Loucy (cell line): ENCODE measurements at regions not wholly inside any gene's neighbourhood (a gene's known extent, or its start where the extent isn't known, plus 50 kb on each side); places are given as distances from the start of the nearest gene placed in this dataset.

Source experiments
- H2AFZ ChIP-seq: fragments of 200-600 bp; sonication (generic); 2 replicates; pipeline ENCODE4 v1.6.0; 2016; ENCODE audit warnings: antibody characterized with exemption, mild to moderate bottlenecking, low read length, moderate library complexity
- H3F3A ChIP-seq: fragments of 200-600 bp; 2 replicates; pipeline ENCODE4 v1.6.0; 2016; ENCODE audit warnings: antibody characterized with exemption, low read depth, mild to moderate bottlenecking
- H3K27me3 ChIP-seq: fragments of 200-600 bp; sonication (generic); 2 replicates; pipeline ENCODE4 v1.6.1; 2014; ENCODE audit warnings: low read length, mild to moderate bottlenecking; ENCODE audit not compliant: insufficient read depth, poor library complexity, severe bottlenecking
- H3K36me3 ChIP-seq: fragments of 200-600 bp; sonication (generic); 2 replicates; pipeline ENCODE4 v1.6.1; 2016; ENCODE audit warnings: low read length; ENCODE audit not compliant: insufficient read depth
- H3K4me1 ChIP-seq: fragments of 200-600 bp; sonication (generic); 2 replicates; pipeline ENCODE4 v1.5.1; 2014; ENCODE audit warnings: low read length, mild to moderate bottlenecking; ENCODE audit not compliant: insufficient read depth, poor library complexity, severe bottlenecking
- H3K4me2 ChIP-seq: fragments of 200-600 bp; sonication (generic); 2 replicates; pipeline ENCODE4 v1.6.0; 2014; ENCODE audit warnings: antibody characterized with exemption, low read length, low read depth, mild to moderate bottlenecking; ENCODE audit not compliant: poor library complexity, severe bottlenecking
- H3K4me3 ChIP-seq: fragments of 200-600 bp; sonication (generic); 2 replicates; pipeline ENCODE4 v1.5.1; 2014; ENCODE audit warnings: low read length, mild to moderate bottlenecking, mixed read lengths; ENCODE audit not compliant: poor library complexity, severe bottlenecking
- H3K79me2 ChIP-seq: fragments of 200-600 bp; sonication (generic); 2 replicates; pipeline ENCODE4 v1.6.1; 2014; ENCODE audit warnings: low read length; ENCODE audit not compliant: insufficient read depth
- H3K9ac ChIP-seq: fragments of 200-600 bp; sonication (generic); 2 replicates; pipeline ENCODE4 v1.6.0; 2014; ENCODE audit warnings: mild to moderate bottlenecking, low read depth, low read length, moderate library complexity; ENCODE audit not compliant: poor library complexity, severe bottlenecking
- H3K9me2 ChIP-seq: fragments of 200-600 bp; sonication (generic); replicated peaks from 2 replicates; pipeline ENCODE4 v1.6.1; 2016; ENCODE audit warnings: low read depth, low read length, mixed read lengths
- H3K9me3 ChIP-seq: fragments of 200-600 bp; sonication (generic); 2 replicates; pipeline ENCODE4 v1.6.1; 2014; ENCODE audit warnings: mild to moderate bottlenecking, antibody characterized with exemption, low read length, low read depth; ENCODE audit not compliant: insufficient read depth
- H4K20me1 ChIP-seq: fragments of 200-600 bp; sonication (generic); 2 replicates; pipeline ENCODE4 v1.6.0; 2014; ENCODE audit warnings: antibody characterized with exemption, low read length, mild to moderate bottlenecking; ENCODE audit not compliant: insufficient read depth, poor library complexity, severe bottlenecking
- CTCF ChIP-seq: fragments of 200-600 bp; sonication (generic); conservative IDR thresholded peaks from 2 replicates; pipeline ENCODE4 v1.5.1; 2014; ENCODE audit warnings: mild to moderate bottlenecking, antibody characterized with exemption, low read length
- EZH2phosphoT487 ChIP-seq: fragments of 200-600 bp; IDR thresholded peaks from 2 replicates; pipeline ENCODE4 v1.6.1; 2018; ENCODE audit warnings: antibody characterized with exemption, mild to moderate bottlenecking, moderate library complexity, borderline replicate concordance

DNA sequence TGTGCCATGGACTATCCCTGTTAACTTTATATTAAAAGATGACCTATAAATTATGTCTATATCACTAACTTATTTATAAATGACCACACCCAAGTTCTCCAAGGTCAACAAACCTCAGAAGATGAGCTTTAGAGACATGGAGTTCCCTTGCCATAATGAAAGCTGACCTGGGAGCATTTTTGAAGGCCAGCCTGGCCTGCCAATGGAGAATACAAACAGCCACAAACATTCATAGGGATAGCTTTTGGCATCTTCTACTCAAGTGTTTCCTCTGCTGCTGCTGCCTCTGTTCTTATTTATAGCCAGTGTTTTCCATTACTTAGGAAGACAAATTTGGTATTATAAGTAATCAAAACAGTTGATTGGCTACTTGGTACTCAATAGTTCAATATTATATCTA is 117.3 kb upstream of the ADAMTS19 start:
- Histone ChIP-seq H3K9me2 (no peaks in the 10 kb centered on the region), H3K27me3 (no peaks in the 10 kb centered on the region), H3K4me1 (peaks cover 3% of the 10 kb centered on the region), H3K4me3 (no peak overlapping the region), H3K4me2 (no peak overlapping the region), H3K36me3 (no peaks in the 10 kb centered on the region), H2AFZ (no peak overlapping the region), H4K20me1 (no peaks in the 10 kb centered on the region), H3K9ac (no peak overlapping the region), H3F3A (no peaks in the 10 kb centered on the region), H3K79me2 (no peaks in the 10 kb centered on the region), H3K9me3 (0 out of 2 replicates have a peak, but pooled peaks cover under 1% of the 10 kb centered on the region)
- no peak for TF ChIP-seq EZH2phosphoT487
- TF ChIP-seq CTCF: no peak

GRCh38 chr5:129345213-129345924 is 114.7 kb upstream of the ADAMTS19 start:
- H3K79me2 ChIP-seq: no peaks in the 10 kb centered on the region
- H3K4me2 ChIP-seq: no peak overlapping the region
- H3K36me3 ChIP-seq: no peaks in the 10 kb centered on the region
- H3F3A ChIP-seq: no peaks in the 10 kb centered on the region
- no peaks in the 10 kb centered on the region for H4K20me1 ChIP-seq
- H3K9me3 ChIP-seq: 0 out of 2 replicates have a peak, but pooled peaks cover 3% of the 10 kb centered on the region
- H3K27me3 ChIP-seq: no peaks in the 10 kb centered on the region
- no peak overlapping the region for H3K9ac ChIP-seq
- H3K9me2 ChIP-seq: no peaks in the 10 kb centered on the region
- H2AFZ ChIP-seq: no peak overlapping the region
- no peak overlapping the region for H3K4me3 ChIP-seq
- H3K4me1 ChIP-seq: peaks cover 3% of the 10 kb centered on the region
- TF ChIP-seq EZH2phosphoT487 (no peak), CTCF (no peak)

DNA sequence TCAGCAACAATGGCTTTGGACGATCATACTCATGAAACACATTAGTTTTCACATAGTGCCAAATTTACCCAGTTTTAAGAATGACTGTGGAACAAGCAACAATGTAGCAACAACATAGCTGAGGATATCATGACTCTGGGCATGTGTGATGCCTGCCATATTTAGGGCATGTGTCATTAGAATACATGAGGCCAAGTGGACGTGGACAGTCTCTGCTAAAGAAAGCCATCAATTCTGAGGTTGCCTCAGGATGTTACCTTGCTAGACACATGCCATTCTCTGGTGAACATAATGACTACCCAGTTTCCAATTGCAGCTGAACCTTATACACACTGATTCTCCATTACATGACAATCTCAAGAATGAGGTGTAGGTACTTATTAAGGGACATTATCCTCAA is 103.3 kb upstream of the ADAMTS19 start:
- H3K4me2 ChIP-seq: no peak overlapping the region
- H2AFZ ChIP-seq: no peak overlapping the region
- no peaks in the 10 kb centered on the region for H3K9me3 ChIP-seq
- no peaks in the 10 kb centered on the region for H3F3A ChIP-seq
- H4K20me1 ChIP-seq: no peaks in the 10 kb centered on the region
- no peaks in the 10 kb centered on the region for H3K36me3 ChIP-seq
- H3K27me3 ChIP-seq: no peaks in the 10 kb centered on the region
- H3K79me2 ChIP-seq: no peaks in the 10 kb centered on the region
- H3K4me1 ChIP-seq: no peaks in the 10 kb centered on the region
- no peaks in the 10 kb centered on the region for H3K9me2 ChIP-seq
- no peak overlapping the region for H3K4me3 ChIP-seq
- H3K9ac ChIP-seq: no peak overlapping the region
- TF ChIP-seq EZH2phosphoT487 (no peak), CTCF (no peak)
